AG10803 (cell line): ENCODE measurements at regions not wholly inside any gene's neighbourhood (a gene's known extent, or its start where the extent isn't known, plus 50 kb on each side); places are given as distances from the start of the nearest gene placed in this dataset.

ENCODE experiments used
- DNase-seq: peaks from one replicate; pipeline ENCODE4 v3.0.0; 2010; ENCODE audit warnings: low read depth
- H3K4me3 ChIP-seq: 2 replicates; pipeline ENCODE4 v1.5.1; 2011; ENCODE audit warnings: mild to moderate bottlenecking, low read length, control low read depth
- CTCF ChIP-seq: conservative IDR thresholded peaks from 2 replicates; pipeline ENCODE4 v1.5.1; 2011; ENCODE audit warnings: mild to moderate bottlenecking, low read length, control low read depth, inconsistent platforms

- H3K4me3 ChIP-seq = no peak overlapping the region
- no peak for TF ChIP-seq CTCF
- DNase-seq = no peak
Observed at GRCh38 chr3:166955201-166955939, 424.7 kb downstream of the ZBBX start.

DNA sequence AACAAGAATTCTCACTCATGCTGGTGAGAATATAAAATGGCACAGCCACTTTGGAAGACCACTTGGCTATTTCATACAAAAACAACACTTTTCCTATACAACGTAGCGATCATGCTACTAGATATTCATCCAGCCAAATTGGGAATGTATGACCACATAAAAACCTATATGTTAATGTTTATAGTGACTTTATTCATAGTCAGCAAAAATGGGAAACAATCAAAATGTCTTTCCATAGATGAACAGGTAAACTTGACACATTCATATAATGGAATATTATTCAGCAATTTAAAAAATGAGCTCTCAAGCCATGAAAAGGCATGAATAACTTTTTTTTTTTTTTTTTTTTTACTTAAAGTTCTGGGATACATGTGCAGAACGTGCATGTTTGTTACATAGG, 445.2 kb downstream of the ZBBX start:
- TF ChIP-seq CTCF = no peak
- DNase-seq = no peak

GRCh38 chr3:166917437-166917836, 462.7 kb downstream of the ZBBX start:
- no peak for TF ChIP-seq CTCF
- no peak for DNase-seq
- no peak overlapping the region for H3K4me3 ChIP-seq

More for the DNA sequence above, 445.2 kb downstream of the ZBBX start:
- H3K4me3 ChIP-seq = no peak overlapping the region

DNA sequence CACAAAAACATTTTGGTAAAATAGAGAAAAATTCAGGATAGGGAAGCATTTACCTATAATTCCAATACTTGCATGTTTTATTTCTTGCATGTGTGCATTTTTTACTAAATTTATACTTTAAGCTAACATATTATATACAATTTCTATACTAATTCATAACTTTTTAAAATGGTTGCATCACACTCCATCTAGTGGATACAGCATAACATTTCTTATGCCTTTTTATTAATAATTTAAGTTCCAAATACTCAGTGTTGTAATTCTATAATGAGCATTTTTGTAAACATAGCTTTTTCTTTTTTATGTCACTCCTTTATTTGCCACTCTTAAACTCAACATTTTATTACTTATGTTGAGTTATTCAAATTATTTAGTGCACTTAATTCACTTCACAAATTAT, 477.7 kb downstream of the ZBBX start:
- TF ChIP-seq CTCF = no peak

GRCh38 chr3:166900866-166901577, 479.1 kb downstream of the ZBBX start:
- TF ChIP-seq CTCF = no peak
- no peak for DNase-seq
- no peak overlapping the region for H3K4me3 ChIP-seq

More for the DNA sequence above, 477.7 kb downstream of the ZBBX start:
- no peak for DNase-seq
- H3K4me3 ChIP-seq = no peak overlapping the region

DNA sequence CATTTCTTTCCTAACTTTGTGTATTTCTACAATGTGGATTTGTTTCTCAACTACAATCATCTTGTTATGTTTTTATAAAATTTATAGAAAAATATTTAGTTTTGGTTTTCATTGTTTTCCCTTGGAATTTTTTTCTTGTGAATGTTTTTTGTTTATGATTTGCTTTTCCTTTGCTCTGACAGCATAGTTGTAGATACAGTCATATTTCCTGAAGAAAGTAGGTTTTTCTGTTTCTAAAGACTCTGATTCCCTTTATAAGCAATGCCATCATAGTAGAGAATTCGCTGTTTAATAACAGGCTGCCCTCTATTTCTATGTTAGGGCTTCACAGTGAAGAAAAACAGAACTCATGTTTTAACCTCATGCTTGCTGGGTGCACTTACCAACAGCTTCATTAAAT, 482.3 kb downstream of the ZBBX start:
- H3K4me3 ChIP-seq = no peak overlapping the region
- no peak for DNase-seq
- TF ChIP-seq CTCF = no peak

DNA sequence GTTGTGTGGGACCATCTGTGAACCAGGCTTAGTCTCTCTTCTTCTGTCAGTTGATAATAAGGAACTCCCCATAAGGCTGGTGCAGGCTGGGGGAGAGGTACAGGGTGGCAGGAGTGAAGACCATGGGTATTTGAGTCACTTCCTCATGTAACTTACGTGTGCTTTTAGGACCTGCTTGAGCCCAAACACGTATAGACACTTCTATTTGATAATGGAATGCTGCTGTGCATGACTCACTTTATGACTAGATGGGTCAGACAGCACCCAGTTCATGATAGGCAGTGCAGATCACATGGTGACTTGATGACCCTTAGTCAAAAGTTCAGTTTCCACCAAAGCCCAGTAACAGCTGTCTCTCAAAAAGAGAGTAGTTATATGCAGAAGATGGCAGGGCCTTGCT, 490.9 kb downstream of the ZBBX start:
- TF ChIP-seq CTCF = no peak
- no peak overlapping the region for H3K4me3 ChIP-seq
- DNase-seq = no peak
